ENCODE measurements at regions not wholly inside any gene's neighbourhood (a gene's known extent, or its start where the extent isn't known, plus 50 kb on each side); places are given as distances from the start of the nearest gene placed in this dataset.

- Histone ChIP-seq H2BK15ac (ENCODE audit: low read length) (no peak overlapping the region), H4K5ac (ENCODE audit: insufficient read length, low read depth, low read length) (no peak overlapping the region), H3K4me2 (ENCODE audit: insufficient read depth in 1 of 2, low read depth in 2 of 2, low read length in 2 of 2) (no peak overlapping the region), H3K4ac (replicated peaks; ENCODE audit: insufficient read length, low read depth, low read length) (no peak overlapping the region), H2AFZ (ENCODE audit: low read length) (no peak overlapping the region), H2AK5ac (ENCODE audit: low read depth, low read length) (no peak overlapping the region), H3K79me2 (ENCODE audit: control insufficient read depth in 1 of 2, insufficient read depth in 2 of 2, low read length in 2 of 2) (no peaks in the 10 kb centered on the region), H3K14ac (ENCODE audit: insufficient read length) (no peak overlapping the region), H3K27me3 (replicated peaks in 1 of 4; ENCODE audit: control insufficient read depth in 3 of 4, extremely low read depth in 1 of 4, insufficient read depth in 3 of 4, low read length in 3 of 4) (no peaks in the 10 kb centered on the region; a peak in 1 of 7 replicates), H3K56ac (replicated peaks; ENCODE audit: insufficient read length, low read depth, low read length) (no peak overlapping the region), H3K18ac (ENCODE audit: extremely low read depth, low read length) (no peak overlapping the region), H2BK12ac (ENCODE audit: low read depth, low read length) (no peak overlapping the region), H3K9me3 (ENCODE audit: insufficient read depth in 2 of 2, low read depth in 1 of 2, low read length in 1 of 2) (no peaks in the 10 kb centered on the region), H4K91ac (replicated peaks; ENCODE audit: insufficient read length, low read length) (no peak overlapping the region), H2BK120ac (replicated peaks; ENCODE audit: low read depth, low read length) (no peak overlapping the region), H3K9ac (replicated peaks in 1 of 4; ENCODE audit: extremely low read depth in 1 of 4, low read depth in 3 of 4, low read length in 3 of 4) (no peak overlapping the region), H3K23me2 (ENCODE audit: low read depth, low read length) (no peaks in the 10 kb centered on the region), H2BK5ac (ENCODE audit: low read depth, low read length) (no peak overlapping the region), H3K36me3 (ENCODE audit: control insufficient read depth in 2 of 4, insufficient read depth in 4 of 4, low read length in 3 of 4) (no peaks in the 10 kb centered on the region), H3K23ac (ENCODE audit: insufficient read length) (no peak overlapping the region), H3K79me1 (ENCODE audit: low read depth, low read length) (no peaks in the 10 kb centered on the region; the same call in 1 of the 2 replicates), H3K4me1 (replicated peaks in 1 of 4; ENCODE audit: control insufficient read depth in 3 of 4, insufficient read depth in 4 of 4, low read length in 3 of 4) (no peaks in the 10 kb centered on the region), H2BK20ac (ENCODE audit: low read length) (no peak overlapping the region), H4K20me1 (replicated peaks in 1 of 2; ENCODE audit: control insufficient read depth in 1 of 2, insufficient read depth in 2 of 2, low read length in 2 of 2) (no peaks in the 10 kb centered on the region), H3K4me3 (ENCODE audit: extremely low read depth in 1 of 4, insufficient read depth in 2 of 4, low read depth in 3 of 4, low read length in 4 of 4) (no peak overlapping the region), H4K8ac (ENCODE audit: extremely low read depth, insufficient read depth, low read length) (no peak overlapping the region), H3K27ac (ENCODE audit: low read depth, low read length) (no peak overlapping the region)
- DNase-seq (ENCODE audit: low read depth in 1 of 2, low spot score in 2 of 2), result no peak
- POLR2A ChIA-PET (ENCODE audit: partially characterized antibody), result no interaction called here
- CTCF ChIA-PET (ENCODE audit: partially characterized antibody), result interaction anchor here (1.2 to 2.3 kb wide), 3 partner anchors 10 to 237 kb away, joined by 4 to 6 read pairs (median 4); partner anchors contain the start of gene NSG2
- no peak for FAIRE-seq
- 91% methylated on average over 5 of the region's 5 CpGs; no CpG with 5 or more reads in 1 of the 2 experiments for WGBS, 2 experiments (ENCODE audit: extremely low coverage in 1 of 2, insufficient coverage in 1 of 2, insufficient read length in 1 of 2, insufficient replicate concordance in 2 of 2, low coverage in 1 of 2, low lambda C conversion rate in 2 of 2, missing lambda C conversion rate in 1 of 2)
- TF ChIP-seq HDAC6 (IDR thresholded peaks at IDR 0.05; ENCODE audit: low read depth, low read length) (no peak), KDM5A (IDR thresholded peaks at IDR 0.05; ENCODE audit: low read length) (no peak), POLR2A (IDR thresholded peaks at IDR 0.05; ENCODE audit: control extremely low read depth in 1 of 2, low read depth in 2 of 2, low read length in 2 of 2) (no peak), NANOG (IDR thresholded peaks at IDR 0.05; ENCODE audit: insufficient read depth, low read depth, low read length, poor library complexity, severe bottlenecking) (no peak), ATF2 (IDR thresholded peaks at IDR 0.05; ENCODE audit: low read length) (no peak)
- TF ChIP-seq, protein P1, sequence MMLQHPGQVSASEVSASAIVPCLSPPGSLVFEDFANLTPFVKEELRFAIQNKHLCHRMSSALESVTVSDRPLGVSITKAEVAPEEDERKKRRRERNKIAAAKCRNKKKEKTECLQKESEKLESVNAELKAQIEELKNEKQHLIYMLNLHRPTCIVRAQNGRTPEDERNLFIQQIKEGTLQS (IDR thresholded peaks at IDR 0.05; ENCODE audit: insufficient read depth, low read depth, low read length), result no peak
Observed at GRCh38 chr5:174282391-174282790, 236.9 kb downstream of the NSG2 start.
